Activated CD4-positive, alpha-beta memory T cell treated with anti-CD3 and anti-CD28 coated beads for 36 hours (primary cell): ENCODE measurements at regions not wholly inside any gene's neighbourhood (a gene's known extent, or its start where the extent isn't known, plus 50 kb on each side); places are given as distances from the start of the nearest gene placed in this dataset.

Source experiments
- CTCF ChIA-PET: fragments of 350-600 bp; sonication (Branson Sonifier 250); formaldehyde crosslinking; loops from one replicate; lab custom pipeline; 2021; ENCODE audit warnings: antibody characterized with exemption, inconsistent platforms; lab: Charles Lee
- POLR2A ChIA-PET: fragments of 350-600 bp; sonication (Branson Sonifier 250); formaldehyde crosslinking; loops from one replicate; lab custom pipeline; 2021; ENCODE audit warnings: antibody characterized with exemption; lab: Charles Lee
- DNase-seq: peaks from one replicate; pipeline ENCODE4 v3.0.0-alpha.2; 2020
- H3K27ac Mint-ChIP-seq: one replicate; pipeline ENCODE4 v1.8.0; 2021; ENCODE audit warnings: mixed read lengths
- H3K27me3 Mint-ChIP-seq: one replicate; pipeline ENCODE4 v1.8.0; 2021; ENCODE audit warnings: mixed read lengths
- H3K36me3 Mint-ChIP-seq: one replicate; pipeline ENCODE4 v1.8.0; 2021; ENCODE audit warnings: mixed read lengths
- H3K4me1 Mint-ChIP-seq: one replicate; pipeline ENCODE4 v1.8.0; 2021; ENCODE audit warnings: low read depth, mixed read lengths
- H3K4me3 Mint-ChIP-seq: one replicate; pipeline ENCODE4 v1.8.0; 2021; ENCODE audit warnings: mild to moderate bottlenecking, mixed read lengths
- H3K9me3 Mint-ChIP-seq: one replicate; pipeline ENCODE4 v1.8.0; 2021; ENCODE audit warnings: mixed read lengths
- intact Hi-C: fragments of 100-400 bp; cut with micrococcal nuclease; formaldehyde crosslinking; loops from one replicate; pipeline ENCODE4 v1.15.1; 2023

DNA sequence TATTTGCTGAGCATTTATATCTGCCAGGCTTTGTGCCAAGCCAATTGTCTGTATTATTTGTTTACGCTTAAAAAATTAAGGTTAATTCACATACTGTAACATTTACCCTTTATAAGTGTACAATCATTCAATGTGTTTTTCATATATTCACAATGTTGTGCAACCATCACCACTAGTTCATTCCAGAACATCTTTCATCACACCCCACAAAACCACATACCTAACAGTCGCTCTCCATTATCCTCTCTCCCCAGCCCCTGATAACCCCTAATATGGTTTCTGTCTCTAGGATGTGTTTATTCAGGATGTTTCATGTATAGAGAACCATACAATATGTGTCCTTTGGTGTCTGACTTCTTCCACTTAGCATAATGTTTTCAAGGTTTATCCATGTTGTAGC lies 234.1 kb downstream of the INSIG2 start:
- POLR2A ChIA-PET: no interaction called here
- Mint-ChIP-seq H3K27me3 (peaks cover 14% of the 10 kb centered on the region), H3K36me3 (no peaks in the 10 kb centered on the region), H3K9me3 (no peaks in the 10 kb centered on the region), H3K4me1 (peaks cover 6% of the 10 kb centered on the region), H3K27ac (no peak overlapping the region), H3K4me3 (no peak overlapping the region)
- intact Hi-C loops: no loop called here
- CTCF ChIA-PET: no interaction called here
- no peak for DNase-seq

DNA sequence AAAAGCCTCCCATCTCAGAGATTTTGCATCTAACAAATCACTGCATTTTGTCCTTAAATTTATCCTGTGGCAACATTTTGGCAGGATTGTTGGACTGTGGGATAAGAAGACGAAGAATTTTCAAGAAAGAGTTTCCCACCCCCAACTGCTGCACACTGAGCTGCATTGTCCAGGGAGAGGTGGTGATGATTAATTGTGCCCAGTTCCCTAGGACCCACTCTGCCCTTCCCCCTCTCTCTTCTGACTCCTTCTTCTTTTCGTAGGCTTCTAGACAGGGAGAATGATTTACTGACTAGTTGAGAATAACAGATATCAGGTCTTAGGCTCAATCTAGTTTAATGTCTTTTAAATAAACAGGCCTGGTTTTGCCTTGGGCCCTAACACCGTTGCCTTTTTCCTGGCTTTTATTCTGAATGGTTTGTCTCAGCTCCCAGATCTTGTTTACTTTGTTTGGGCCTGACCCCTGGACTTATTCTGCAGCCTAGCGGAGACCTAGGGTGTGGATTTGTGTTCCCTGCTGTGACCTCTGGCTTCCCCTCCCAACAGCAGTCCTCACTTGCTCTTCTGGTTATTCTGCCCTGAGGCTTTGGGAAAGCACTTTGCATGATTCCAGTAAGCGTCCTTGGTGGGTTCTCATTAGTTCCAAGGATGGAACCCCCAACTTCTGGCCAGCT lies 233.3 kb downstream of the INSIG2 start:
- ChIA-PET CTCF (no interaction called here), POLR2A (no interaction called here)
- Mint-ChIP-seq H3K9me3 (no peaks in the 10 kb centered on the region), H3K27ac (no peak overlapping the region), H3K27me3 (peaks cover 14% of the 10 kb centered on the region), H3K36me3 (no peaks in the 10 kb centered on the region), H3K4me1 (peaks cover 6% of the 10 kb centered on the region), H3K4me3 (no peak overlapping the region)
- intact Hi-C loops: no loop called here
- no peak for DNase-seq

DNA sequence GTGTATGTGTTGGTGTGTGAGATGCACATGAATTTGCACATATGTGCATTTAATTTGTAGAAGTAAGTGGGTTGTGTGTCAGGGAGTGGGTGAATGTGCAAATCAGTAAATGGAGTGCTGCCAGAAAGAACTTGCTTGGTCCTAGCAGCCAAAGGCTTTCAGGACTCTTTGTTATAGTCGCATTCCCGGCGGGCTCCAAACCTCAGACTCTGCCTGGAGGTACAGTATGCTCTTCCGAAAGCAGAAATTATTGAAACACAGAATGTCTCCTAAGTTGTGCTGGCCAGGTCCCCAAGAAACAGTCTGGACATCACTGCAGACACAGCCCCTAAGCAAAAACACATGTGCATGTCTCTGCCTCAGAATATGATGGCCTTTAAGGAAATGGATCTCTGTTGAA lies 232.4 kb downstream of the INSIG2 start:
- H3K36me3 Mint-ChIP-seq: no peaks in the 10 kb centered on the region
- peaks cover 14% of the 10 kb centered on the region for H3K27me3 Mint-ChIP-seq
- intact Hi-C loops: no loop called here
- CTCF ChIA-PET: no interaction called here
- POLR2A ChIA-PET: no interaction called here
- no peak overlapping the region for H3K4me3 Mint-ChIP-seq
- H3K9me3 Mint-ChIP-seq: no peaks in the 10 kb centered on the region
- H3K27ac Mint-ChIP-seq: no peak overlapping the region
- peaks cover 6% of the 10 kb centered on the region for H3K4me1 Mint-ChIP-seq
- DNase-seq: no peak

DNA sequence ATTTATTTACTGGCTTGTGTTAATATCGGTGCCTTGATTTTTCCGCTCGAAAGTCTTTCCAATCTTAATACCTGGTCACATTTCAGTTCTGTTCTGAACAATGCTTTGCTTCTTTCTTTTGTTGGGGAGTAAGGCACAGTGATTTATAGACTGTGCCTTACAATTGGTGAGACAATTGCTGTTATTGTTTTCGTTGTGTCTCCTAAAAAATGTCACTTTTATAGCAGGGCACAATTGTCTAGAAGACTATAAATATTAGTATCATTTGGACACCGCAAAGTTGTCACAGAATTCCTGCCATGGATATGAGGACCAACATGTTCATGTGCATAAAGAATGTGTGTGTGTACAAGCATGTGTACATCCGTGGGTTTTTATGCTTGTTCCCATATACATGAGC lies 231.9 kb downstream of the INSIG2 start:
- Mint-ChIP-seq H3K27ac (no peak overlapping the region), H3K27me3 (peaks cover 14% of the 10 kb centered on the region), H3K9me3 (no peaks in the 10 kb centered on the region), H3K4me3 (no peak overlapping the region), H3K36me3 (no peaks in the 10 kb centered on the region), H3K4me1 (peaks cover 6% of the 10 kb centered on the region)
- ChIA-PET CTCF (no interaction called here), POLR2A (no interaction called here)
- DNase-seq: no peak
- intact Hi-C loops: no loop called here

- ChIA-PET POLR2A (no interaction called here), CTCF (no interaction called here)
- H3K27ac Mint-ChIP-seq: no peak overlapping the region
- no peaks in the 10 kb centered on the region for H3K9me3 Mint-ChIP-seq
- intact Hi-C loops: loop anchor here (10.0 kb wide), 3 partner anchors 274 to 504 kb away; partner anchors contain the start of genes CCDC93 and DDX18
- H3K27me3 Mint-ChIP-seq: peaks cover 13% of the 10 kb centered on the region
- no peak for DNase-seq
- no peak overlapping the region for H3K4me3 Mint-ChIP-seq
- no peaks in the 10 kb centered on the region for H3K36me3 Mint-ChIP-seq
- H3K4me1 Mint-ChIP-seq: peaks cover 6% of the 10 kb centered on the region
These were observed 231.0 kb downstream of the INSIG2 start for GRCh38 chr2:118319271-118319684.

DNA sequence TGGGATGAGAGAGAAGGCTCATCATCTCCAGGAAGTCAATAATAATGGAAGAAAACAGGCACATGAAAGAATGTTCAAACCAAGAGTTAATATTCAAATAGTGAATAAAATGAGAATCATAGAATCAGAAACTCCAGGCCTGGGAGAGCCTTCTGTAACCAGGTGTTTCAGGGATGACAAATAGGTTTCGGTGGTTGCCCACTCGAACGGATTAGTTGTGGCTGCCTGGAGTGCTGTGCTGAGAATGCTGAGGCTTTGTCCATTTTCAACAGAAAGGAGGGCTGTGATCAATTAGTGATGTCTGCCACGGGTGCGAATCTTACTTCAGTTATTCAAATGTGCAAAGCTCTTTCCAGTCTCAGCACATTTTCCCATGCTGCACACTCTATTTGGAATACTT lies 227.3 kb downstream of the INSIG2 start:
- no peak overlapping the region for H3K4me3 Mint-ChIP-seq
- no peaks in the 10 kb centered on the region for H3K9me3 Mint-ChIP-seq
- H3K27me3 Mint-ChIP-seq: peaks cover 2% of the 10 kb centered on the region
- H3K27ac Mint-ChIP-seq: no peak overlapping the region
- no peaks in the 10 kb centered on the region for H3K36me3 Mint-ChIP-seq
- POLR2A ChIA-PET: no interaction called here
- intact Hi-C loops: loop anchor here (10.0 kb wide), 3 partner anchors 271 to 501 kb away; partner anchors contain the start of genes CCDC93 and DDX18
- peaks cover 8% of the 10 kb centered on the region for H3K4me1 Mint-ChIP-seq
- CTCF ChIA-PET: interaction anchor here (0.7 kb wide), 1 partner anchor 269 kb away, joined by 3 read pairs; no protein-coding TSS in a partner anchor
- no peak for DNase-seq

DNA sequence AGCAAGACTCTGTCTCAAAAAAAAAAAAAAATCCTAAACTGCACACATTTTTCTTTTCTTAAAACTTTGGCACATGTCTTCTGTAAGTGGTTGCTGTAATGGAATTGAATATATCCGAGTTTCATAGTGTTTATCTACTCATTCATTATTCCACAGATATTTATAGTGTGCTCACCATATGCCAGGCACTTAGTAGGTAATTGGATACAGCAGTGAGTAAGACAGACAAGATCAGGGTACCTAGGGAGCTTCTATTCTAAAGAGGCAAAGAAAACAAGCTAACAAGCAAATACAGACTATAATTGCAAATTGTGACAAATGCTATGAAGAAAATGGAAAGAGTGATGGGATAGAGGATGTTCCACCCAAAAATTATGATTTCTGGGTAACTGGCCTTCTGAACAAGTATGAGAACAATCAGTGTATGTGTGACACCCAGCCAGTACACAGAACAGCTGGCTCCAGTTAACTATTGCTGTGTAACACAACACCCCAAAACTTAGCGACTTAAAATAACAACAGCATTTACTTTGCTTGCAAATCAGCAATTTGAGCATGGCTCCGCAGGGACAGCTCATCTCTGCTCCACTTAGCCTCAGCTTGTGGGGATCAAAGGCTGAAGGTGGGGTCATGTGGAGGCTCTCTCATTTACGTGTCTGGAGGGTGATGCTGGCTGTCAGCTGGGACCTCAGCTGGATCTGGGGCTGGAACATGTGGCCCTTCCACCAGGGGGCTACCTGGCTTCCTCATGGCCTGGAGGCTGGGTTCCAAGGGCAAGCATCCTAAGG lies 224.9 kb downstream of the INSIG2 start:
- ChIA-PET POLR2A (interaction anchor here (0.6 kb wide), 1 partner anchor 210 kb away, joined by 3 read pairs; no protein-coding TSS in a partner anchor), CTCF (interaction anchor here (0.6 kb wide), 2 partner anchors 90 to 498 kb away, joined by 3 read pairs; partner anchors contain the start of gene DDX18)
- Mint-ChIP-seq H3K4me3 (no peak overlapping the region), H3K27ac (no peak overlapping the region), H3K9me3 (no peaks in the 10 kb centered on the region), H3K4me1 (peaks cover 8% of the 10 kb centered on the region), H3K27me3 (peaks cover 2% of the 10 kb centered on the region), H3K36me3 (no peaks in the 10 kb centered on the region)
- intact Hi-C loops: loop anchor here (10.0 kb wide), 3 partner anchors 268 to 498 kb away; partner anchors contain the start of genes CCDC93 and DDX18
- no peak for DNase-seq

DNA sequence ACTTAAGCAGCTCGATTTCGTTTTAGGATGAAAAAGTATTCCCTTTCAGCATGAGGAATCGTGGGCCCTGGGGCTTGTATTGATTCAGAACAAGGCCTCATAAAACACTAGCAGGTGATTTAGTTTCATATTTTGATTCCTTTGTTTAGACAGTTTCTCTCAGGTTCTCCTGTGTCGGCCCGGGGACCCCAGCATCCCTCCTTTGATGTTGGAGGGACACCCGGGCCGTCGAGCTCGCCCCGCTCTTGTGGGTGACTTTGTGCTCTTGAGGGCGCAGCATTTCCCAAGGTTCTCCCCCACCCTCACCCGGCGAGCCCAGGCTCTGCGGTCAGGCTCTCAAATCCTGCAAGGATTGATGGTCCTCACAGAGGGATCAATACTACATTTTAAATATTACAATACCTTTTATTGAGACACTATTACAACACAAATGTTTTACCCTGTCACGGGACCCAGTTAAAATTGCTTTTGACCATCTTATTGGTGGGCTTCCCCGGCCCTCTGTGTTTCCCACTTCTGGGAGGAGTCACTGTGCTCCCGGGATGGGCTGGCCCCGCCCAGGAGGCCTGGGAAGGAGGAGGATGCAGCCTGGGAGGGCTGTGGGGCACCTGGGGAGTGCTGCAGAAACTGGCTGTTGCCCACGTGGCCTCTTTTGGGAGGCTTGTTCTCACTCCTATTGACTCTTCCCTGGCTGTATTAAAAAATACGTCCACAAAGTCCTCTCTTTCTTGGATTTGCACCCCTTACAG lies 222.6 kb downstream of the INSIG2 start:
- no peaks in the 10 kb centered on the region for H3K36me3 Mint-ChIP-seq
- H3K4me3 Mint-ChIP-seq: peak overlapping the region; percentile 79
- H3K27me3 Mint-ChIP-seq: peaks cover 2% of the 10 kb centered on the region
- H3K9me3 Mint-ChIP-seq: no peaks in the 10 kb centered on the region
- peaks cover 8% of the 10 kb centered on the region for H3K4me1 Mint-ChIP-seq
- DNase-seq: no peak
- H3K27ac Mint-ChIP-seq: peak overlapping the region; percentile 88
- intact Hi-C loops: loop anchor here (1.0 to 10.0 kb wide), 6 partner anchors 89 to 496 kb away; partner anchors contain the start of genes CCDC93 and DDX18
- ChIA-PET POLR2A (no interaction called here), CTCF (no interaction called here)

DNA sequence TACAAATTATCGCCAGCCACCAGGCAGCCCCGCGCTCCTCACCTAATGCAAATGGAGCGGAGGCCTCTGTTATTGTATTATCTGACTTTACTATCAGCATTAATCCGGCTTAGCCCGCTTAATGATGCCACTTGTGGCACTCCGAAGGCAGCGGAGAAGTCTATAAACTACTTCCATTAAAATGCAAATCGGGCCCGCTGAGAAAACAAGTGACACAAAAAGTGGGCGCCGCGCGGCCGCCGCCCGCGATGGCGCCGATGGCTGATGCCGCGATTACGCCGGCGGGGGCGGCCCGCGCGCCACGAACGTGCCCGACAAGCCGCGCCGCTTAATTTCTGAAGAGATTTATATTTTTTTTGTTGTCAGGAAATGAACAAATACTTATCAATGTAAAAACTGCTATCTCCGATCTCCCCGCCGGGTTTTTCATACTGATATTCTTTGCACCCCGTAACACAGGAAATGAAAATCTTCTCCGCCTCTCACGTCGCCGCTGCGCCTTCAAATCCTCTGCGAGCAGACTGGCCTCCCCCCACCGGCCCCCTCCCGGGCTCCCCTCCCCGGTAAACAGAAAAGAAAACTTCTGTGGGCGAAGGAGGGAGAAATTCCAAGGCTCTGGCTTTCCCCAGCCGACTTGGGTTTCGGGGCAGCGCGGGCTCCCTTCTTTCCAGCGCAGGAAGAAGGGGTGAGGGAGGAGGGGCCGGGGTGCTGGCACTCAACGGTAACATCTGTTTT lies 221.8 kb downstream of the INSIG2 start:
- intact Hi-C loops: loop anchor here (1.0 to 10.0 kb wide), 6 partner anchors 88 to 495 kb away; partner anchors contain the start of genes CCDC93 and DDX18
- DNase-seq: peak; percentile 78
- H3K4me1 Mint-ChIP-seq: peaks cover 8% of the 10 kb centered on the region
- H3K9me3 Mint-ChIP-seq: no peaks in the 10 kb centered on the region
- POLR2A ChIA-PET: interaction anchor here (1.4 kb wide), 1 partner anchor 123 kb away, joined by 3 read pairs; no protein-coding TSS in a partner anchor
- H3K27ac Mint-ChIP-seq: peak overlapping the region; percentile 88
- peaks cover 2% of the 10 kb centered on the region for H3K27me3 Mint-ChIP-seq
- H3K4me3 Mint-ChIP-seq: peak overlapping the region; percentile 79
- no peaks in the 10 kb centered on the region for H3K36me3 Mint-ChIP-seq
- CTCF ChIA-PET: no interaction called here

GRCh38 chr2:118309257-118309945 lies 221.1 kb downstream of the INSIG2 start:
- peaks cover 2% of the 10 kb centered on the region for H3K27me3 Mint-ChIP-seq

DNA sequence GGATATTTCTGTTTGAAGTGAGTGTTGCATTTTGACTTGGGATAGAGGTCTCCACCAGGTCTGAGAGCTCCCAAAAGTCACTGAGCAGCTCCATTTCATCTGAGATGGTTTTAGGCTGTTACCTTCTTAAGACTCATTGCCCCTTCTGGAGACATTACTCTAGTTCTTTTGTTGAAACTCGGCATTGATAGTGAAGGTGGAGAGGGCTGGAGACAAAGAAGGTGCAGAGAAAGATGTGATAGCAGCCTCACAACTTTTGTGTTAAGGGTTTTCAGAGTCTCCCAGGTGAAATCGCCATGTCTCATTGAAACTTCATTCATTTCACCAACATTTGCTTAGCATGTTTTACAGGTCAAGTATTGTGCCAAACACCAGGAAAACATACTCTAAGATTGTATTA lies 219.6 kb downstream of the INSIG2 start:
- no peak for DNase-seq
- peaks cover 8% of the 10 kb centered on the region for H3K4me1 Mint-ChIP-seq

More at GRCh38 chr2:118309257-118309945, 221.1 kb downstream of the INSIG2 start:
- Mint-ChIP-seq H3K4me3 (peak overlapping the region; percentile 79), H3K27ac (peak overlapping the region; percentile 88), H3K36me3 (no peaks in the 10 kb centered on the region), H3K4me1 (peaks cover 8% of the 10 kb centered on the region), H3K9me3 (no peaks in the 10 kb centered on the region)
- ChIA-PET CTCF (no interaction called here), POLR2A (interaction anchor here (0.6 to 1.4 kb wide), 2 partner anchors 90 to 123 kb away, joined by 3 read pairs; no protein-coding TSS in a partner anchor)
- no peak for DNase-seq
- intact Hi-C loops: no loop called here

More for the DNA sequence above, 219.6 kb downstream of the INSIG2 start:
- H3K36me3 Mint-ChIP-seq: no peaks in the 10 kb centered on the region
- intact Hi-C loops: no loop called here
- no peaks in the 10 kb centered on the region for H3K27me3 Mint-ChIP-seq
- H3K4me3 Mint-ChIP-seq: no peak overlapping the region
- ChIA-PET CTCF (no interaction called here), POLR2A (no interaction called here)
- H3K9me3 Mint-ChIP-seq: no peaks in the 10 kb centered on the region
- H3K27ac Mint-ChIP-seq: no peak overlapping the region
